ENCODE measurements at regions not wholly inside any gene's neighbourhood (a gene's known extent, or its start where the extent isn't known, plus 50 kb on each side); places are given as distances from the start of the nearest gene placed in this dataset.

DNA sequence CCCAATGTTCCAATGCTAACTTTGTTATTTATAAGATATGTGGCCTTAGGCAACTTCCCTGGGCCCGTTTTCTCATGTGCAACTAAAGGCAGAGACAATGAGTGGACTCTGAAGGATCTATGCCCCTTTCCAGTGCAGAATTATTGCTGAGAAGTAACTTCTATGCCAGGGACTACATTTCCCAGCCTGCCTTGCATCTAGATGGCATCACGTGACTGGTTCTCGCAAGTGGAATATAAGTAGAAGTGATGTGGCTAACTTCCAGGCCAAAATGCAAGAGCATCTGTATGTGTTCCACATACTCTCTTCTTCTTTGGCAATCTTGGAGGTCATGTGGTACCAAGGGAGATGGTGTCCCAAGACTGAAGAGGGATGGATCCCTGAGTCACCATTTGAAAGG, 674.4 kb downstream of the NTRK3 start:
- no peak overlapping the region for H3K27ac Mint-ChIP-seq
- no peak overlapping the region for H3K4me3 Mint-ChIP-seq
- ATAC-seq = no peak
- H3K4me1 Mint-ChIP-seq = no peaks in the 10 kb centered on the region
- DNase-seq (ENCODE audit: low spot score in 2 of 2) = no peak
- no peaks in the 10 kb centered on the region for H3K36me3 Mint-ChIP-seq
- H3K9me3 Mint-ChIP-seq = no peaks in the 10 kb centered on the region

DNA sequence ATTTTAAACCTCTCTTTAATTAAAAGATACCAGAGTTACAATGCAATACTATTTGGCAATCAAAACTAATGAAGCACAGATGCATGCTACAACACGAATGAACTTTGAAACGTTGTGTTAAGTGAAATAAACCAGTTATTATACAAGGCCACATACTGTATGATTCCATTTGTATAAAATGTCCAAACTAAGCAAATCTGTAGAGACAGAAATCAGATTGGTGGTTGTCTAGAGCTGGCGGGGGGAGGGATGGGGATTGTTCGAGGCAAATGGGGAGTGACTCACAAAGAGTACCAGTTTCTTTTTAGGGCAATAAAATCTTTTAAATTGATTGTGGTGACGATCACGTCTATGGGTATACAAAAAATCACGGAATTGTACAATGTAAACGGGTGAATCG, 677.0 kb downstream of the NTRK3 start:
- ATAC-seq (no peak), DNase-seq (ENCODE audit: low spot score in 2 of 2) (no peak)
- Mint-ChIP-seq H3K4me1 (no peaks in the 10 kb centered on the region), H3K4me3 (no peak overlapping the region), H3K36me3 (no peaks in the 10 kb centered on the region), H3K9me3 (no peaks in the 10 kb centered on the region), H3K27ac (no peak overlapping the region)

- H3K4me1 Mint-ChIP-seq = no peaks in the 10 kb centered on the region
- H3K36me3 Mint-ChIP-seq = no peaks in the 10 kb centered on the region
- ATAC-seq (no peak), DNase-seq (ENCODE audit: low spot score in 2 of 2) (no peak)
- no peak overlapping the region for H3K27ac Mint-ChIP-seq
- no peak overlapping the region for H3K4me3 Mint-ChIP-seq
- no peaks in the 10 kb centered on the region for H3K9me3 Mint-ChIP-seq
Measured at GRCh38 chr15:87578776-87579175, 677.8 kb downstream of the NTRK3 start.

GRCh38 chr15:87577336-87577735, 679.2 kb downstream of the NTRK3 start:
- H3K9me3 Mint-ChIP-seq = no peaks in the 10 kb centered on the region
- ATAC-seq = no peak
- DNase-seq (ENCODE audit: low spot score in 2 of 2) = no peak
- no peak overlapping the region for H3K4me3 Mint-ChIP-seq
- no peak overlapping the region for H3K27ac Mint-ChIP-seq
- H3K36me3 Mint-ChIP-seq = no peaks in the 10 kb centered on the region
- H3K4me1 Mint-ChIP-seq = no peaks in the 10 kb centered on the region

- Mint-ChIP-seq H3K27ac (no peak overlapping the region), H3K9me3 (no peaks in the 10 kb centered on the region), H3K4me3 (no peak overlapping the region), H3K36me3 (no peaks in the 10 kb centered on the region), H3K4me1 (no peaks in the 10 kb centered on the region)
- DNase-seq (ENCODE audit: low spot score in 2 of 2) (no peak), ATAC-seq (no peak)
Measured at GRCh38 chr15:87576486-87577176, 679.9 kb downstream of the NTRK3 start.

DNA sequence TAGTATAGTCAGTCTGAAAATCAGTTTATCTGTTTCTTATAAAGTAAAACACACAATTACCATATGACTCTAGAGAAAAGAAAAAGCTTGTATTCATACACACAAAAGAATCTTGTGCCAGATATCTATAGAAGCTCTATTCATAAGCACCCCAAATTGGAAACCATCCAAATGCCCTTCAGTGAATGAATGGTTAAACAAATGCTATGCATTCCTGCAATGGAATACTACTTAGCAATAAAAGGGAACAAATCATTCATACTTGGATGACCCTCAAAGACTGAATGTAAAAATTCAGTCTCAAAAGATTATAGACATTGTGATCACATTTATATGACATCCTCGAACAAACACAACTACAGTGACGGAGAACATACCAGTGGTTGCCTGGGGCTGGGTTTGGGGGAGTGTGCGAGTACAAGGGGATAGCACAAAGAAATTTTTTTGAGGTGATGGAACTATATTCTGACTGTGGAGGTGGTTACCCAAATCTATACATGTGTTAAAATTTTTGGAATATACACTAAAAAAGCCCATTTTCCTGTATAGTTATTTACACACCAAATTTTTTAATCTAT, 680.6 kb downstream of the NTRK3 start:
- Mint-ChIP-seq H3K4me3 (no peak overlapping the region), H3K9me3 (no peaks in the 10 kb centered on the region), H3K36me3 (no peaks in the 10 kb centered on the region), H3K27ac (no peak overlapping the region), H3K4me1 (no peaks in the 10 kb centered on the region)
- ATAC-seq (no peak), DNase-seq (ENCODE audit: low spot score in 2 of 2) (no peak)

DNA sequence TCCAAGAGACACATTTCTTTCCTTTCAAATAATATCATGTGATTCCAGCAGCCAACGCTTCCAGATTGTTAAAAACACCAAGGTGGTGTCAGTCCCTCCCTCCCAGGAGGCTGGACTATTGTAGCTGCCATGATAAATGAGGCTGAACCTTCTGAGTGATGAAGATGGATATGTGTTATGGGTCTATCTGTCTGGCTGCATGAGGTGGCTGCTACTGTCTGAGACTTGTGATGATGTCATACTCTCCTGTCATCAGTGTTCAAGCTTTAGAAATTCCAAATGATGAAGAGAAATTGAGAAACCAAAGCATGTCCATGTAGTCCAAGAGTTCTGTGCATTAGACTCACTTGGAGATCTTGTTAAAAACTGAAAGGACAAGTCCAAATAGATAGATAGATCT, 683.0 kb downstream of the NTRK3 start:
- Mint-ChIP-seq H3K27ac (no peak overlapping the region), H3K4me1 (peaks cover 10% of the 10 kb centered on the region), H3K4me3 (no peak overlapping the region), H3K9me3 (no peaks in the 10 kb centered on the region), H3K36me3 (no peaks in the 10 kb centered on the region)
- ATAC-seq (no peak), DNase-seq (ENCODE audit: low spot score in 2 of 2) (no peak)

GRCh38 chr15:87573039-87573438, 683.5 kb downstream of the NTRK3 start:
- H3K27ac Mint-ChIP-seq = no peak overlapping the region
- no peaks in the 10 kb centered on the region for H3K36me3 Mint-ChIP-seq
- no peaks in the 10 kb centered on the region for H3K9me3 Mint-ChIP-seq
- DNase-seq (ENCODE audit: low spot score in 2 of 2) (no peak), ATAC-seq (no peak)
- peaks cover 10% of the 10 kb centered on the region for H3K4me1 Mint-ChIP-seq
- H3K4me3 Mint-ChIP-seq = no peak overlapping the region

DNA sequence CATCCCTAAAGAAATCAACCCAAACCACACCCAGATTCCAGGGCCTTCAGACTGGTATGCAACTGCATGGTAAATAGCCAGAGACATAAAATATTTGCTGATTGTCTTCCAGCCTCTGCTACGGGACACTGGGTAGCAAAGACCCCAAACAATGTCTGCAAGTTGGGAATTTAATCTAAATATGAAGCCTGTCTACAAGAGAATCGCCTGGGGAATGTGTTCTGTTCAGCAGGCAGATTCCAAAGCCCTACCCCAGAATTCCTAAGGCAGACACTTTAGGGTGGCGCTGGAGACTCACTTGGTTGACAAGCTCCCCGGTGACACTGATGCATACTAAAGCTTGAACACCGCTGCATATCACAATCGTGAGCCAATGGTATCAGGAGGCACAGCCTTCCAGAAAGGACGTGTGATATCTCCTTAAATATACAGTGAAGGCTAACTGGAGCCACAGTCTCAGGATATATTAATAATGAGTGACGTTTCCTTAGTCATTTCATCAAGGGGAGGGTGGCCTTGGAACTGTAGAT, 684.1 kb downstream of the NTRK3 start:
- H3K4me1 Mint-ChIP-seq = peaks cover 10% of the 10 kb centered on the region
- no peak overlapping the region for H3K27ac Mint-ChIP-seq
- DNase-seq (ENCODE audit: low spot score in 2 of 2) = no peak
- no peaks in the 10 kb centered on the region for H3K9me3 Mint-ChIP-seq
- no peak overlapping the region for H3K4me3 Mint-ChIP-seq
- ATAC-seq = no peak
- H3K36me3 Mint-ChIP-seq = no peaks in the 10 kb centered on the region

- no peaks in the 10 kb centered on the region for H3K9me3 Mint-ChIP-seq
- H3K4me1 Mint-ChIP-seq = peaks cover 10% of the 10 kb centered on the region
- no peak overlapping the region for H3K27ac Mint-ChIP-seq
- no peak overlapping the region for H3K4me3 Mint-ChIP-seq
- DNase-seq (ENCODE audit: low spot score in 2 of 2) (no peak), ATAC-seq (no peak)
- H3K36me3 Mint-ChIP-seq = no peaks in the 10 kb centered on the region
Measured at GRCh38 chr15:87570206-87570605, 686.3 kb downstream of the NTRK3 start.

GRCh38 chr15:87569581-87569980, 687.0 kb downstream of the NTRK3 start:
- Mint-ChIP-seq H3K36me3 (no peaks in the 10 kb centered on the region), H3K4me3 (no peak overlapping the region), H3K4me1 (peaks cover 10% of the 10 kb centered on the region), H3K9me3 (no peaks in the 10 kb centered on the region), H3K27ac (no peak overlapping the region)
- DNase-seq (ENCODE audit: low spot score in 2 of 2) = no peak
- no peak for ATAC-seq

- Mint-ChIP-seq H3K36me3 (no peaks in the 10 kb centered on the region), H3K27ac (no peak overlapping the region), H3K4me3 (no peak overlapping the region), H3K9me3 (no peaks in the 10 kb centered on the region), H3K4me1 (peaks cover 10% of the 10 kb centered on the region)
- ATAC-seq (no peak), DNase-seq (ENCODE audit: low spot score in 2 of 2) (no peak)
Measured at GRCh38 chr15:87567406-87568030, 689.0 kb downstream of the NTRK3 start.

DNA sequence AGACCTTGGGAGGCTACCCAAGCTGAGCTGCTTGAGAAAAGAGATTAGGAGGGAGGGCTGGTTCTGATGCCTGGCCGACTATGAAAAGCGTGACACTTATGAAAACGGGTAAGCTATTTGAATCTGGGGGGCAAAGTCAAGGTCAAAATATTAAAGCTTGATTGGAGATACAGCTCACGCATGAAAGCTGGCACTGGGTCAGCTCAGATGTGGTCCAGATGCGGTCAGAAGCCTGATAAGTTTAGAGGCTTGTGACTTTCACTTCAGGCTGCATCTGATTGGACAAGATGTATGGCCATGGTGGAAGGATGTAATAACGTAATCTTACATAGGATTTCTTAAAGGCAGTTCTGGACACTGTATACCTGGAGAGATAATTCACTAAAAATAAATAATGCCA, 690.3 kb downstream of the NTRK3 start:
- Mint-ChIP-seq H3K4me1 (peaks cover 10% of the 10 kb centered on the region), H3K4me3 (no peak overlapping the region), H3K27ac (no peak overlapping the region), H3K36me3 (no peaks in the 10 kb centered on the region), H3K9me3 (no peaks in the 10 kb centered on the region)
- no peak for DNase-seq (ENCODE audit: low spot score in 2 of 2)
- ATAC-seq = no peak

- Mint-ChIP-seq H3K9me3 (no peaks in the 10 kb centered on the region), H3K27ac (no peak overlapping the region), H3K36me3 (no peaks in the 10 kb centered on the region), H3K4me3 (no peak overlapping the region), H3K4me1 (peaks cover 5% of the 10 kb centered on the region)
- ATAC-seq = no peak
- DNase-seq (ENCODE audit: low spot score in 2 of 2) = no peak
Measured at GRCh38 chr15:87564681-87565080, 691.9 kb downstream of the NTRK3 start.

DNA sequence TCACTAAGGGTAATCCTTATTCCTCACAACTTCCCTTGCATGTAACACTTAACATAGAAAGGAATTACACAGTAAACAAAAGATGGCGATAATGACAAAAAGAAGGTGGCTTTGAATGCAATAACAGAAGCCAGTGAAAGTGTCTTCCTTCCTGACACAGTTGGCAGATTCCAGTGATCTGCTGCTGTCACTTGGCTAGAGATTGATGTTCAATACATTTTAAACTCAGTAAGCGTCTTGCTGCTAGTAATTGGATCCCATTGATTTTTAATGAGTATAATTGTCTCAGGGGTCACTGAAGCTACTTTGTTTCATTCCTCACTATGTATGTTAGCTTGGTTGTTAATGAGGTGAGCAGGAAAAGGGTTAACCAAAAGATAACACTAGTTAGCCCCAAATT, 692.7 kb downstream of the NTRK3 start:
- H3K36me3 Mint-ChIP-seq = no peaks in the 10 kb centered on the region
- H3K27ac Mint-ChIP-seq = no peak overlapping the region
- DNase-seq (ENCODE audit: low spot score in 2 of 2) = no peak
- H3K9me3 Mint-ChIP-seq = no peaks in the 10 kb centered on the region
- no peak for ATAC-seq
- no peak overlapping the region for H3K4me3 Mint-ChIP-seq
- no peaks in the 10 kb centered on the region for H3K4me1 Mint-ChIP-seq

GRCh38 chr15:87562203-87562602, 694.3 kb downstream of the NTRK3 start:
- no peak for DNase-seq (ENCODE audit: low spot score in 2 of 2)
- Mint-ChIP-seq H3K4me1 (no peaks in the 10 kb centered on the region), H3K9me3 (no peaks in the 10 kb centered on the region), H3K4me3 (no peak overlapping the region), H3K36me3 (no peaks in the 10 kb centered on the region), H3K27ac (no peak overlapping the region)
- ATAC-seq = no peak
